Esophagus (tissue), 2 donors: ENCODE measurements at regions not wholly inside any gene's neighbourhood (a gene's known extent, or its start where the extent isn't known, plus 50 kb on each side); places are given as distances from the start of the nearest gene placed in this dataset.

ENCODE experiments used
- H3K27ac ChIP-seq, 2 donors: one replicate each; pipeline ENCODE4 v1.5.1; 2013; ENCODE audit warnings: low read depth in 2 of 2, mild to moderate bottlenecking in 2 of 2, inconsistent platforms in 1 of 2, low read length in 1 of 2, moderate library complexity in 1 of 2
- H3K27me3 ChIP-seq, 2 donors: one replicate each; pipeline ENCODE4 v1.6.1; 2013; ENCODE audit warnings: low read length in 2 of 2, control low read depth in 1 of 2, mild to moderate bottlenecking in 1 of 2; ENCODE audit not compliant: insufficient read depth in 2 of 2, control insufficient read depth in 1 of 2
- H3K36me3 ChIP-seq, 2 donors: one replicate each; pipeline ENCODE4 v1.6.1; 2013; ENCODE audit warnings: low read length in 1 of 2; ENCODE audit not compliant: control insufficient read depth in 2 of 2, insufficient read depth in 2 of 2
- H3K4me1 ChIP-seq, 2 donors: one replicate each; pipeline ENCODE4 v1.6.1; 2013; ENCODE audit warnings: low read length in 1 of 2; ENCODE audit not compliant: control insufficient read depth in 2 of 2, insufficient read depth in 2 of 2
- H3K4me3 ChIP-seq, 2 donors: one replicate each; pipeline ENCODE4 v1.5.1; 2013; ENCODE audit warnings: low read length in 2 of 2, mild to moderate bottlenecking in 2 of 2, low read depth in 1 of 2, moderate library complexity in 1 of 2
- H3K9me3 ChIP-seq, 2 donors: one replicate each; pipeline ENCODE4 v1.6.1; 2013; ENCODE audit warnings: mild to moderate bottlenecking in 2 of 2, low read depth in 1 of 2, low read length in 1 of 2, moderate library complexity in 1 of 2; ENCODE audit not compliant: control insufficient read depth in 2 of 2, insufficient read depth in 1 of 2
- WGBS, 2 donors: extraction: QIAGEN DNeasy Blood & Tissue Kit; methylation state at CpG; one replicate each; pipeline ENCODE4 v1.1.7; 2013; 5-methylcytosine and 5-hydroxymethylcytosine counted together
- donor health status: healthy with polysubstance abuse.
- donor health status: Bipolar disorder and iron deficiency.

GRCh38 chr18:45326505-45326904 lies 288.8 kb upstream of the SLC14A2 start:
- WGBS, 2 donors: 70 to 78% methylated on average over 2 of the region's 2 CpGs
- Histone ChIP-seq H3K36me3 (no peaks in the 10 kb centered on the region), H3K9me3 (no peaks in the 10 kb centered on the region), H3K27ac (no peak overlapping the region), H3K4me1 (no peaks in the 10 kb centered on the region), H3K27me3 (no peaks in the 10 kb centered on the region), H3K4me3 (no peak overlapping the region)

- Histone ChIP-seq H3K27ac (no peak overlapping the region), H3K9me3 (no peaks in the 10 kb centered on the region), H3K4me3 (no peak overlapping the region), H3K4me1 (no peaks in the 10 kb centered on the region), H3K36me3 (no peaks in the 10 kb centered on the region), H3K27me3 (no peaks in the 10 kb centered on the region)
- 80 to 82% methylated on average over 2 of the region's 2 CpGs for WGBS, 2 donors
Observed at GRCh38 chr18:45328296-45328695, 287.0 kb upstream of the SLC14A2 start.

GRCh38 chr18:45328811-45329210 lies 286.5 kb upstream of the SLC14A2 start:
- 68 to 76% methylated on average over 6 of the region's 6 CpGs for WGBS, 2 donors
- H3K27me3 ChIP-seq: no peaks in the 10 kb centered on the region
- H3K4me3 ChIP-seq: no peak overlapping the region
- no peaks in the 10 kb centered on the region for H3K36me3 ChIP-seq
- no peaks in the 10 kb centered on the region for H3K9me3 ChIP-seq
- H3K27ac ChIP-seq: no peak overlapping the region
- no peaks in the 10 kb centered on the region for H3K4me1 ChIP-seq

GRCh38 chr18:45329316-45329715 lies 286.0 kb upstream of the SLC14A2 start:
- Histone ChIP-seq H3K9me3 (no peaks in the 10 kb centered on the region), H3K27me3 (no peaks in the 10 kb centered on the region), H3K4me1 (no peaks in the 10 kb centered on the region), H3K36me3 (no peaks in the 10 kb centered on the region), H3K27ac (peak overlapping the region in 1 of 2 donors; percentile 0), H3K4me3 (no peak overlapping the region)

- H3K27ac ChIP-seq: no peak overlapping the region
- H3K36me3 ChIP-seq: no peaks in the 10 kb centered on the region
- WGBS, 2 donors: 69 to 79% methylated on average over 2 of the region's 2 CpGs
- no peak overlapping the region for H3K4me3 ChIP-seq
- no peaks in the 10 kb centered on the region for H3K9me3 ChIP-seq
- no peaks in the 10 kb centered on the region for H3K4me1 ChIP-seq
- H3K27me3 ChIP-seq: no peaks in the 10 kb centered on the region
Observed at GRCh38 chr18:45330170-45330594, 285.1 kb upstream of the SLC14A2 start.

GRCh38 chr18:45332871-45333270 lies 282.4 kb upstream of the SLC14A2 start:
- H3K9me3 ChIP-seq: no peaks in the 10 kb centered on the region
- no peak overlapping the region for H3K27ac ChIP-seq

GRCh38 chr18:45334191-45334590 lies 281.1 kb upstream of the SLC14A2 start:
- H3K9me3 ChIP-seq: no peaks in the 10 kb centered on the region
- H3K36me3 ChIP-seq: no peaks in the 10 kb centered on the region
- H3K4me3 ChIP-seq: no peak overlapping the region
- no peak overlapping the region for H3K27ac ChIP-seq
- WGBS, 2 donors: 78 to 88% methylated on average over 1 of the region's 1 CpG
- H3K27me3 ChIP-seq: no peaks in the 10 kb centered on the region
- H3K4me1 ChIP-seq: no peaks in the 10 kb centered on the region

More at GRCh38 chr18:45332871-45333270, 282.4 kb upstream of the SLC14A2 start:
- H3K27me3 ChIP-seq: no peaks in the 10 kb centered on the region
- H3K4me3 ChIP-seq: no peak overlapping the region
- no peaks in the 10 kb centered on the region for H3K36me3 ChIP-seq
- no peaks in the 10 kb centered on the region for H3K4me1 ChIP-seq
- 82 to 87% methylated on average over 1 of the region's 1 CpG for WGBS, 2 donors

GRCh38 chr18:45335282-45336043 lies 279.8 kb upstream of the SLC14A2 start:
- no peaks in the 10 kb centered on the region for H3K4me1 ChIP-seq
- H3K27ac ChIP-seq: peak overlapping the region; percentile 68 to 73
- H3K27me3 ChIP-seq: no peaks in the 10 kb centered on the region
- WGBS, 2 donors: 51 to 61% methylated on average over 4 of the region's 4 CpGs
- H3K9me3 ChIP-seq: no peaks in the 10 kb centered on the region
- no peak overlapping the region for H3K4me3 ChIP-seq
- no peaks in the 10 kb centered on the region for H3K36me3 ChIP-seq

- H3K27ac ChIP-seq: no peak overlapping the region
- no peaks in the 10 kb centered on the region for H3K27me3 ChIP-seq
- 88 to 91% methylated on average over 1 of the region's 1 CpG for WGBS, 2 donors
- H3K9me3 ChIP-seq: no peaks in the 10 kb centered on the region
- H3K4me3 ChIP-seq: no peak overlapping the region
- H3K36me3 ChIP-seq: no peaks in the 10 kb centered on the region
- H3K4me1 ChIP-seq: no peaks in the 10 kb centered on the region
Observed at GRCh38 chr18:45336448-45336847, 278.8 kb upstream of the SLC14A2 start.

GRCh38 chr18:45337477-45337876 lies 277.8 kb upstream of the SLC14A2 start:
- 36 to 74% methylated on average over 1 of the region's 1 CpG for WGBS, 2 donors

More at GRCh38 chr18:45337477-45337876, 277.8 kb upstream of the SLC14A2 start:
- Histone ChIP-seq H3K27ac (no peak overlapping the region), H3K27me3 (no peaks in the 10 kb centered on the region), H3K4me1 (no peaks in the 10 kb centered on the region), H3K36me3 (no peaks in the 10 kb centered on the region), H3K9me3 (no peaks in the 10 kb centered on the region), H3K4me3 (no peak overlapping the region)
